HL-60 (cell line): ENCODE measurements at regions not wholly inside any gene's neighbourhood (a gene's known extent, or its start where the extent isn't known, plus 50 kb on each side); places are given as distances from the start of the nearest gene placed in this dataset.
"Not testable (repeated sequence)": the region's sequence is repeated elsewhere in the genome, so short reads cannot be mapped to it uniquely, and the experiment has no call there.

Experiments
- DNase-seq, 2 experiments: peaks; one replicate each; pipeline ENCODE4 v3.0.0-alpha.2; 2010 to 2020; ENCODE audit warnings: low read depth in 1 of 2, low spot score in 1 of 2
- H3K27ac ChIP-seq: fragments of 250-450 bp; sonication (Bioruptor Pico); replicated peaks from 2 replicates; pipeline ENCODE4 v1.5.1; 2020; ENCODE audit warnings: mild to moderate bottlenecking, moderate library complexity
- H3K27me3 ChIP-seq: fragments of 250-450 bp; sonication (Bioruptor Pico); 2 replicates; pipeline ENCODE4 v1.5.1; 2021; ENCODE audit warnings: mild to moderate bottlenecking, moderate library complexity; ENCODE audit not compliant: insufficient read depth, poor library complexity, severe bottlenecking
- H3K4me3 ChIP-seq: replicated peaks from 2 replicates; pipeline ENCODE4 v1.5.1; 2011; ENCODE audit warnings: mild to moderate bottlenecking, control low read depth, low read length; ENCODE audit not compliant: insufficient read depth
- CTCF ChIP-seq: IDR thresholded peaks from one replicate; pipeline ENCODE4 v1.5.1; 2011; ENCODE audit warnings: low read length, control low read depth, inconsistent platforms; ENCODE audit not compliant: insufficient read depth
- GABPA ChIP-seq: IDR thresholded peaks from 2 replicates; pipeline ENCODE4 v1.6.1; 2012; ENCODE audit warnings: low read depth
- POLR2AphosphoS5 ChIP-seq: IDR thresholded peaks from 2 replicates; pipeline ENCODE4 v1.6.1; 2012; ENCODE audit warnings: low read depth
- REST ChIP-seq: IDR thresholded peaks from 2 replicates; pipeline ENCODE4 v1.6.1; 2012; ENCODE audit warnings: low read depth; ENCODE audit not compliant: insufficient replicate concordance
- SPI1 ChIP-seq: IDR thresholded peaks from 2 replicates; pipeline ENCODE4 v1.6.1; 2012; ENCODE audit warnings: low read depth, mild to moderate bottlenecking, borderline replicate concordance

GRCh38 chr16:59840169-59840568 is 1106.1 kb upstream of the GOT2 start:
- TF ChIP-seq GABPA (no peak), CTCF (no peak), POLR2AphosphoS5 (no peak), SPI1 (no peak), REST (no peak)
- H3K27me3 ChIP-seq, result no peaks in the 10 kb centered on the region
- no peak overlapping the region for H3K4me3 ChIP-seq
- no peak overlapping the region for H3K27ac ChIP-seq
- no peak for DNase-seq

GRCh38 chr16:59826767-59827166 is 1092.7 kb upstream of the GOT2 start:
- TF ChIP-seq CTCF (no peak), GABPA (no peak), POLR2AphosphoS5 (no peak), SPI1 (no peak), REST (no peak)
- Histone ChIP-seq H3K4me3 (no peak overlapping the region), H3K27ac (no peak overlapping the region), H3K27me3 (no peaks in the 10 kb centered on the region)
- no peak for DNase-seq

GRCh38 chr16:59809488-59809887 is 1075.4 kb upstream of the GOT2 start:
- not testable (repeated sequence) for H3K4me3 ChIP-seq, H3K27me3 ChIP-seq, H3K27ac ChIP-seq, DNase-seq

- H3K27ac ChIP-seq, result no peak overlapping the region
- DNase-seq, result no peak
- TF ChIP-seq CTCF (no peak), POLR2AphosphoS5 (no peak), GABPA (no peak)
These were observed 1049.1 kb upstream of the GOT2 start for GRCh38 chr16:59783191-59783590.

GRCh38 chr16:59773330-59773729 is 1039.2 kb upstream of the GOT2 start:
- no peaks in the 10 kb centered on the region for H3K27me3 ChIP-seq
- DNase-seq, result no peak
- no peak overlapping the region for H3K27ac ChIP-seq
- no peak overlapping the region for H3K4me3 ChIP-seq
- TF ChIP-seq SPI1 (no peak), POLR2AphosphoS5 (no peak), CTCF (no peak), GABPA (no peak), REST (no peak)

More at GRCh38 chr16:59783191-59783590, 1049.1 kb upstream of the GOT2 start:
- Histone ChIP-seq H3K27me3 (no peaks in the 10 kb centered on the region), H3K4me3 (no peak overlapping the region)
